ENCODE measurements at regions not wholly inside any gene's neighbourhood (a gene's known extent, or its start where the extent isn't known, plus 50 kb on each side); places are given as distances from the start of the nearest gene placed in this dataset.

GRCh38 chr2:234850818-234851217 is 101.0 kb upstream of the SH3BP4 start:
- no peak overlapping the region for H3K4me3 ChIP-seq
- H3K27ac ChIP-seq, result no peak overlapping the region
- no peaks in the 10 kb centered on the region for H3K4me1 ChIP-seq
- H3K36me3 ChIP-seq, result no peaks in the 10 kb centered on the region
- intact Hi-C loops (cut with DNase I), result no loop called here
- no peaks in the 10 kb centered on the region for H3K27me3 ChIP-seq
- H3K9me3 ChIP-seq, result no peaks in the 10 kb centered on the region
- DNase-seq (ENCODE audit: low spot score in 2 of 2), result no peak
- no peak for TF ChIP-seq CTCF (IDR thresholded peaks at IDR 0.05)

- Histone ChIP-seq H3K27me3 (no peaks in the 10 kb centered on the region), H3K36me3 (no peaks in the 10 kb centered on the region), H3K4me1 (no peaks in the 10 kb centered on the region), H3K9me3 (no peaks in the 10 kb centered on the region), H3K27ac (no peak overlapping the region), H3K4me3 (no peak overlapping the region)
- DNase-seq (ENCODE audit: low spot score in 2 of 2), result no peak
- intact Hi-C loops (cut with DNase I), result no loop called here
- no peak for TF ChIP-seq CTCF (IDR thresholded peaks at IDR 0.05)
Measured at GRCh38 chr2:234849678-234850077, 102.1 kb upstream of the SH3BP4 start.

- Histone ChIP-seq H3K27me3 (no peaks in the 10 kb centered on the region), H3K27ac (no peak overlapping the region), H3K9me3 (no peaks in the 10 kb centered on the region), H3K4me3 (no peak overlapping the region), H3K36me3 (no peaks in the 10 kb centered on the region), H3K4me1 (no peaks in the 10 kb centered on the region)
- intact Hi-C loops (cut with DNase I), result no loop called here
- TF ChIP-seq CTCF (IDR thresholded peaks at IDR 0.05), result no peak
- DNase-seq (ENCODE audit: low spot score in 2 of 2), result no peak
Measured at GRCh38 chr2:234848578-234848977, 103.2 kb upstream of the SH3BP4 start.

GRCh38 chr2:234847639-234848038 is 104.2 kb upstream of the SH3BP4 start:
- TF ChIP-seq CTCF (IDR thresholded peaks at IDR 0.05), result no peak
- no peak overlapping the region for H3K27ac ChIP-seq
- H3K9me3 ChIP-seq, result no peaks in the 10 kb centered on the region
- no peak overlapping the region for H3K4me3 ChIP-seq
- H3K4me1 ChIP-seq, result no peaks in the 10 kb centered on the region
- no peaks in the 10 kb centered on the region for H3K27me3 ChIP-seq
- no peak for DNase-seq (ENCODE audit: low spot score in 2 of 2)
- intact Hi-C loops (cut with DNase I), result no loop called here
- no peaks in the 10 kb centered on the region for H3K36me3 ChIP-seq

GRCh38 chr2:234847364-234847635 is 104.5 kb upstream of the SH3BP4 start:
- intact Hi-C loops (cut with DNase I), result no loop called here
- Histone ChIP-seq H3K27me3 (no peaks in the 10 kb centered on the region), H3K9me3 (no peaks in the 10 kb centered on the region), H3K4me3 (no peak overlapping the region), H3K27ac (no peak overlapping the region), H3K36me3 (no peaks in the 10 kb centered on the region), H3K4me1 (no peaks in the 10 kb centered on the region)
- TF ChIP-seq CTCF (IDR thresholded peaks at IDR 0.05), result no peak
- DNase-seq (ENCODE audit: low spot score in 2 of 2), result no peak

- TF ChIP-seq CTCF (IDR thresholded peaks at IDR 0.05), result no peak
- Histone ChIP-seq H3K4me3 (no peak overlapping the region), H3K9me3 (no peaks in the 10 kb centered on the region), H3K27ac (no peak overlapping the region), H3K4me1 (no peaks in the 10 kb centered on the region), H3K36me3 (no peaks in the 10 kb centered on the region), H3K27me3 (no peaks in the 10 kb centered on the region)
- intact Hi-C loops (cut with DNase I), result no loop called here
- no peak for DNase-seq (ENCODE audit: low spot score in 2 of 2)
Measured at GRCh38 chr2:234846599-234847363, 105.0 kb upstream of the SH3BP4 start.
